NCI-H510A treated with DMSO at 0.1 percent for 48 hours (cell line): ENCODE measurements at regions not wholly inside any gene's neighbourhood (a gene's known extent, or its start where the extent isn't known, plus 50 kb on each side); places are given as distances from the start of the nearest gene placed in this dataset.

ENCODE experiments used
- DNase-seq: peaks from one replicate; lab custom pipeline; 2025; lab: John Stamatoyannopoulos, UW

DNA sequence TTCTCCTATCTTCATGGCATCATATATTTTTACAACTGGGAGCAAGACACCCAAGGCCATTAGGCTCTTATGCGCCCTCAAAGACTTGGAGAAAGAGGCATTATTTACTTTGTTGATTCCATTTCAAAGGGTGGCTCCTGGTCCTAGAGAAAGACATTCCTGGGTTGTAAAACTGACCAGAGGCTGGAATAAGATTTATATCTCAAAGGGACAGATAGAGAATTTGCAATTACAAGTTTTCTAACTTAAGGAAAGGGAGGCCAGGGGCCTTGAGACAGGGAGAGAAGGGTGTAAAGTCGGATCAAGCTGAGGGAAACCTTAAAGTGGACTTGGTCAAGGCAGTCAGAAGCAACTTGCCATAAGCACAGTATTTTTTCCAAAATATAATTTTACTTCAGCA, 1086.0 kb downstream of the SORCS3 start:
- no peak for DNase-seq

GRCh38 chr10:105726149-105726548, 1085.1 kb downstream of the SORCS3 start:
- DNase-seq = no peak

DNA sequence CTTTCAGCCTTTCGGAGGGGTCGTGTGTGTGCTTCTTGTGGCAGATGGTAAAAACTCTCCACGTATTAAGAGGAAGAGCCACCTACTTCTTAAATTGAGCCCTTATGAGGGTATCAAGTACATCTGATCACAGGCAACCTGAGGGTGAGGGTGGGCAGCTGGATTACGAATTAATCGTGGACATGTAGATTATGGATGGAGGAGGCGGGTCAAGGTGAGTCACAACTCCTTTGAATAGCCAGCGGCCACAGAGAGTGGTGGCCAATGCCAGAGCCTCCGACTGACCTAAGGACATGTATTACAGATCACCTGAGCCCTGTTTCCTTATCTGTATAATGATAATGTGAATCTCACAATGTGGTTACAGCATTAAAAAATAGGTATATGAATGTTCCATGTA, 1083.9 kb downstream of the SORCS3 start:
- DNase-seq = no peak

GRCh38 chr10:105718207-105718995, 1077.3 kb downstream of the SORCS3 start:
- DNase-seq = no peak

DNA sequence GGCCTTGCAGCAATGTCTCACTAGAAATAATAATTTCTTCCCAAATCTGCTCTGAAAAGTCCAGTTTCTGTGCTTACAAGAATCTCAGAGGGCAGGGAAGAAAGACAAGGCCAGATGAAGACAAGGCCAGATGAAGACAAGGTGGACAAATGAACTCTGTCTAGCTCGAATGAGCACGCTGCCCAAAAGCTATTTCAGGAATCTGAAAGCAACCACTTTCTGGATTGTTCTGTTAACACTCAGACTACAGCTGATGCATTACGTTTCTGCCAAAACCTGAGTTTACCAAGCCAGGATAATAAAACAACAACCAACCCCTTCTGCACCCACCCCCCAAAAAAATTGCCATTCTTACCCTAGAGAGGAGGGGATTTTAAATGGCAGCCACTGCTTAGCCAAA, 1073.6 kb downstream of the SORCS3 start:
- no peak for DNase-seq

DNA sequence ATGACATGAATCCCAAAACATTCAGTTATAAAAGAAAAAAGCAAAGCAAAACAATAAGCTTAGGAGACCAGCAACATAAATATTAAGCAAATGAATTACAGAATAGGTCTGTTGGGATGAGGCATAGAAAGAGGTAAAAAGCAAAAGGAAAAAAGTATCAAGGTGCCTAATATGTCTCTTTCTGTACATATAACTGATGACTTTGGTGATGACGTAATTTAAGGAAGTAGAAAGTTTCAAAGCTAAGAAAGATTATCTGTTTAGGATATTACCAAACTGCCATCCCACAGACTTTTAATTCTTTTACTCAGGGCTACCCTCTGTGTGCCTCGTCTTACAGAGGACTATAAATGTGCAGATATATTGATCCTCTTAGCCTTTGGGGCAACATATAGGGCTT, 1066.5 kb downstream of the SORCS3 start:
- no peak for DNase-seq

GRCh38 chr10:105706281-105707026, 1065.4 kb downstream of the SORCS3 start:
- no peak for DNase-seq

- DNase-seq = no peak
These were observed 1061.1 kb downstream of the SORCS3 start for GRCh38 chr10:105702211-105702610.

DNA sequence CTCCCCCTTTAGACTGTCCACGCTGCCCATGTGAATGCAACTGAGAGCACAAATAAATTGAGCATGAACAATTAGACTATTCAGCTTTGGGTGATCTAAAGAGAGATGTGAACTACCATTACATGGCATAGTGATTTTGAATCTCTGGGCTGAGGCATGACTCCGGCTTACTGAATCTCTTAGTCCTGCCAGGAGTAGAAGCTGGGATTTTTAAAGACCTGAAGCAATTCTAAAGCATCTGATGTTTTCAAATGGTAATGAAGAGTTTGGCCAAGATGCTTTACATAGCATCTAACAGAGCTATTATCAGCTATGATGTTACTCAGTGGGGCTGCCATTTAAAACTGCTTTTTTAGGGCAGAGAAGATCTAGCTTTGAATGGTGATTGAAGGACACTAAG, 1059.1 kb downstream of the SORCS3 start:
- DNase-seq = no peak

DNA sequence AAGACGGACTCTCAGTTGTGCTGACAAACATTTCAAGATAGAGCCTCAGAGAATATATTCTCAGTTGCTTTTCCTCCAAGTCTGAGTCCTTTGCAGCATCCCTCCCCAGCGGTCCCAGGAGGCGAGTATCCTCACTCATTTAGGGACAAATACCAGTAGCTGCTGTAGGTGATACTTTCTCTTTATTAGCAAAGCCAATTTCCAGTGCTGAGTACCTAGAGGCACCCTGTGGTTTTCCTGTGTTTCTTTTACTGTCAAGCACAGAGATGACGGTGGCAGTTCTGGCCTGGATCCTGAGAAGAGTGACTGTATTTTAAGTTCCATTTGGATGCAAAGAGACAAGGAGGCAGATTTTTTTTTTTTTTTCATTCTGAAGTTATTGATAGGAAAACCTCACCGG, 1058.4 kb downstream of the SORCS3 start:
- DNase-seq = no peak

DNA sequence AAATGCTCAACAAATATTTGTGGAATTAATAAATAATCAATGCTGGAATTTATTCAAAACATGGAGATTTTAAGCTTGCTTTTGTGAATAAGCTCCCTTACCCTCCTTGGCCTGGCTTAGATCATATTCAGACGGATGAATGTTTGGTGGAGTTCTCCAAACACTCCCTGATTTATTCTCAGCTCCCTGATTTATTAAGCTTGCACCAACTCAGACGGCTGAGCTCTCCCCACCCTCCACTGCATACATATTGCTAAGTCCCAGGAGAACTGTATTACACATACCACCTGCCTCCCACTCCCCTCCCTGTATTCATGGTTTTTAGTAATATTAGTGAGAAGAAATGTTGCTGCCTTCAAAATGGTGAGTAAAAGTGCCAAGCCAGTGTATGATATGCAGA, 1057.5 kb downstream of the SORCS3 start:
- no peak for DNase-seq

GRCh38 chr10:105697290-105697780, 1056.2 kb downstream of the SORCS3 start:
- DNase-seq = no peak

DNA sequence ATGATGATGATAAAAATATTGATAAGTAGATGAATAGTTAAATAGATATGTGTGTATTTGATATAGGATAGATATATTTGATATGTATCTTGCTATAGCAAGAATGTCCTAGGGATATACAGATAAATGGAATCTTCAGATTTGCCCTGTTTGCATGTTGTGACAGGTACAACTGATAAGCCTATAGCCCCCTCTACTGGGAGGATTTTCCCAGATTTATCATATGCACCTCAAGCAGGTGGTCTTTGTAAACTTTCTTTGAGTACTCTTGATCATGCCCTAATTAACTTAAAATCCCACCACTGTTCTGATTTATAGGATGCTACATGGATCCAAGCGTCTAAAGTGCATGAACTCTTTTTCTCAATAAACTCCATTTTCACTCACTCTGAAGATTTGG, 1050.7 kb downstream of the SORCS3 start:
- no peak for DNase-seq

GRCh38 chr10:105682911-105683310, 1041.8 kb downstream of the SORCS3 start:
- no peak for DNase-seq

DNA sequence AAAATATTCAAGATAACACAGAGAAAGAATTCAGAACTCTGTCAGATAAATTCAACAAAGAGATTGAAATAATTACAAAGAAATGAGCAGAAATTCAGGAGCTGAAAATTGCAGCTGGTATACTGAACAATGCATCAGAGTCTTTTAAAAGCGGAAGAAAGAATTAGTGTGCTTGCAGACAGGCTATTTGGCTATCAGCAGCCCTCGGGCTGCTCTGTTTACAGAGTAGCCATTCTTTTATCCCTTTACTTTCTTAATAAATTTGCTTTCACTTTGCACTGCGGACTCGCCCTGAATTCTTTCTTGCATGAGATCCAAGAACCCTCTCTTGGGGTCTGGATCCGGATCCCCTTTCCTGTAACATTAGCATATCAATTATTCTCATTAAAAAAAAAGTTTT, 1040.0 kb downstream of the SORCS3 start:
- no peak for DNase-seq

GRCh38 chr10:105679781-105680180, 1038.7 kb downstream of the SORCS3 start:
- DNase-seq = no peak

DNA sequence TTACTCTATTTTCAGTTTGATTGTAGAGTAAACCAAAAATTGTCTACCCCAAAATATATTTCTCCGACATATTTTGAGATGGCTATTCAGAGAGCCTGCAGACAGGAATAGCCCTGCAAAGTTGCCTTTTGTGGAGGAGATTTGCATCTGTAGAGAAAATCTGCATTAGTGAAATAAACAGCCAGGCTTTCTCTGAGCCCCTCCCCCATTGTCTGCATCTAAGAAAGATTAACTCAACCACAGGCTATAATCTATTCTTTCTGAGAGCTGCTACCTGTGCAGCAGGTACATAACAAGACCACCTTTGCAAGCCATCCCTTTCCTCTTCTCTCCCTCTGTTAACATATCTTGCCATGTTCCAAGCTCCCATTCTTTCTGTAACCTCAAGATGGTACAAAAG, 1034.2 kb downstream of the SORCS3 start:
- DNase-seq = no peak

DNA sequence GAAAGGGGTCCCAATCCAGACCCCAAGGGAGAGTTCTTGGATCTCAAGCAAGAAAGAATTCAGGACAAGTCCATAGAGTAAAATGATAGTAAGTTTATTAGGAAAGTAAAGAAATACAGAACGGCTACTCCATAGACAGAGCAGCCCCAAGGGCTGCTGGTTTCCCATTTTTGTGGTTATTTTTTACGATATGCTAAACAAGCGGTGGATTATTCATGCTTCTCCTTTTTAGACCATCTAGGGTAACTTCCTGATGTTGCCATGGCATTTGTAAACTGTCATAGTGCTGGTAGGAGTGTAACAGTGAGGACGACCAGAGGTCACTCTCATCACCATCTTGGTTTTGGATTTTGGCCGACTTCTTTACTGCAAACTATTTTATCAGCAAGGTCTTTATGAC, 1033.4 kb downstream of the SORCS3 start:
- no peak for DNase-seq

DNA sequence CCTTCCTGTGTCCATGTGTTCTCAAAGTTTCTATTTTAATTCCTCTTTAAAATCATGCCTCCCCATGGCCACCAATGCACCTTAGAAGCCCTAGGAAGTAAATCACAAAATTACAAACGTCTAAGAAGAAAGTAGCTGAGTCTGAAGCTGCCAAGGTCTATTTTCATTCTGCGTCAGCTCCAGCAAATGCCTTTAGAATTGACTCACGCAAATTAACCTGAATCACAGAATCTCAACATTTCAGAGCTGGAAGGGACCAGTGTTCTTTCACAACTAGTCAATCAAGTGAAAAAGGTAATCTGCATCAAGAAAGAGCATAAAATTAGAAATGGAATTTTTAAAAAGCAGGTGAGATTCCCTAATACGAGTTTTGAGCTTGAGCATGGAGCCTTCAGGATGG, 1017.6 kb downstream of the SORCS3 start:
- DNase-seq = no peak

DNA sequence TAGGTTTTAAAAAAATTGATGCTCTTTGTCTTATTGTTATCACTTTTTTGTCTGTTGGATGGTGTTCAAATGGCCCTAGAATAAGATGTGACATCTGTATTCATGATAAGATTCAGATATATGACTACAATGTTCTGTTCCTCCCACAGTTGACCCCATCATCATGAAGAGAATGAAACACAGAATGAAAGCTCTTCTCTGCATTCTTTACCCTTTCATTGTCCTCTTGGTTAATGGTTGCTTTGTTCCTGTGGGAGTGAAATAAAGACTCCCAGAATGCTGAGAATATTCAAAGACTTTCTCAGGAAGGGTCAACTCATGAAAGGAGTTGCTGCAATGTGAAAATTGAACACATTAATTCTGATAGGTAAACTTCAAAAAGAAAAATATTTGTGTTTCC, 1015.8 kb downstream of the SORCS3 start:
- DNase-seq = no peak

GRCh38 chr10:105650306-105650705, 1009.2 kb downstream of the SORCS3 start:
- DNase-seq = no peak

- no peak for DNase-seq
These were observed 1006.3 kb downstream of the SORCS3 start for GRCh38 chr10:105647354-105647753.

- no peak for DNase-seq
These were observed 1003.9 kb downstream of the SORCS3 start for GRCh38 chr10:105644978-105645377.
